GM19324 (cell line): ENCODE measurements at regions not wholly inside any gene's neighbourhood (a gene's known extent, or its start where the extent isn't known, plus 50 kb on each side); places are given as distances from the start of the nearest gene placed in this dataset.

Experiments used
- ATAC-seq: cut with Tn5 transposase; IDR thresholded peaks from one replicate; pipeline ENCODE4 v1.9.1; 2021; ENCODE audit warnings: mild to moderate bottlenecking, moderate library complexity; ENCODE audit not compliant: unreplicated experiment, low FRiP score

- no peak for ATAC-seq
Observed at GRCh38 chr9:1804128-1804865, 210.8 kb upstream of the SMARCA2 start.

GRCh38 chr9:1829719-1830118, 185.4 kb upstream of the SMARCA2 start:
- ATAC-seq, result no peak

GRCh38 chr9:1832960-1833359, 182.2 kb upstream of the SMARCA2 start:
- no peak for ATAC-seq

- ATAC-seq, result peak; percentile 74
Observed at GRCh38 chr9:1837453-1838084, 177.6 kb upstream of the SMARCA2 start.

- ATAC-seq, result no peak
Observed at GRCh38 chr9:1839909-1840308, 175.2 kb upstream of the SMARCA2 start.

- ATAC-seq, result no peak
Observed at GRCh38 chr9:1845425-1845824, 169.7 kb upstream of the SMARCA2 start.

- ATAC-seq, result no peak
Observed at GRCh38 chr9:1855726-1856125, 159.4 kb upstream of the SMARCA2 start.

GRCh38 chr9:1857808-1858207, 157.3 kb upstream of the SMARCA2 start:
- no peak for ATAC-seq

- ATAC-seq, result peak; percentile 68
Observed at GRCh38 chr9:1869843-1870242, 145.3 kb upstream of the SMARCA2 start.

- ATAC-seq, result no peak
Observed at GRCh38 chr9:1870915-1871314, 144.2 kb upstream of the SMARCA2 start.

GRCh38 chr9:1871626-1872419, 143.3 kb upstream of the SMARCA2 start:
- ATAC-seq, result no peak

- ATAC-seq, result peak; percentile 9
Observed at GRCh38 chr9:1875251-1875851, 139.8 kb upstream of the SMARCA2 start.

- peak; percentile 76 for ATAC-seq
Observed at GRCh38 chr9:1875921-1876448, 139.2 kb upstream of the SMARCA2 start.

GRCh38 chr9:1876891-1877496, 138.2 kb upstream of the SMARCA2 start:
- ATAC-seq, result no peak

GRCh38 chr9:1877951-1878350, 137.2 kb upstream of the SMARCA2 start:
- ATAC-seq, result no peak

- no peak for ATAC-seq
Observed at GRCh38 chr9:1878811-1879210, 136.3 kb upstream of the SMARCA2 start.

GRCh38 chr9:1879501-1879900, 135.6 kb upstream of the SMARCA2 start:
- no peak for ATAC-seq

GRCh38 chr9:1880038-1880565, 135.0 kb upstream of the SMARCA2 start:
- no peak for ATAC-seq

GRCh38 chr9:1881708-1882295, 133.3 kb upstream of the SMARCA2 start:
- ATAC-seq, result no peak
